HepG2 (cell line): ENCODE measurements at regions not wholly inside any gene's neighbourhood (a gene's known extent, or its start where the extent isn't known, plus 50 kb on each side); places are given as distances from the start of the nearest gene placed in this dataset.

Source experiments
- ATAC-seq: fragments of 200-7000 bp; cut with Tn5 transposase; 3 replicates; pipeline ENCODE4 v1.9.1; 2020; ENCODE audit warnings: mild to moderate bottlenecking, moderate library complexity
- BruUV-seq: library from RNA; stranded (reverse); fragments of 400-500 nt; replicated peaks from 2 replicates; lab custom pipeline; 2021; lab: Mats Ljungman, UMichigan
- CTCF ChIA-PET: fragments of 300-600 bp; formaldehyde crosslinking; extraction: SDS; loops from one replicate; lab custom pipeline; 2021; ENCODE audit warnings: low total read pairs, inconsistent platforms, low intra/inter-chr PET ratio; lab: Yijun Ruan, JAX
- POLR2A ChIA-PET: fragments of 350-600 bp; sonication (Branson Sonifier 250); formaldehyde crosslinking; loops from one replicate; lab custom pipeline; 2020; ENCODE audit warnings: antibody characterized with exemption, inconsistent platforms; lab: Yijun Ruan, JAX
- DNase-seq: peaks from one replicate; pipeline ENCODE4 v3.0.0-alpha.2; 2015; ENCODE audit warnings: low spot score
- FAIRE-seq: peaks from 3 replicates; lab custom pipeline; 2011; peaks lifted over from hg19 to GRCh38; lab: Jason Lieb, UNC
- H2AFZ ChIP-seq: one replicate; pipeline ENCODE4 v1.6.1; 2011; ENCODE audit warnings: low read length, inconsistent platforms
- H3K27ac ChIP-seq: fragments of 300-600 bp; 3 replicates; pipeline ENCODE4 v1.8.0; 2011; ENCODE audit warnings: mixed run types, mild to moderate bottlenecking, mixed read lengths, low read length, inconsistent platforms; ENCODE audit not compliant: insufficient read depth; ENCODE audit errors: extremely low read length
- H3K27me3 ChIP-seq, 2 experiments: fragments of 200-600 bp in 1 of 2; 2 replicates in 1 of 2; 3 replicates in 1 of 2; pipeline versions ENCODE4 v1.6.0 to v1.8.0; 2011; ENCODE audit warnings: low read length in 2 of 2, mild to moderate bottlenecking in 2 of 2, moderate library complexity in 2 of 2, inconsistent platforms in 1 of 2; ENCODE audit not compliant: insufficient read depth in 2 of 2, control insufficient read depth in 1 of 2
- H3K36me3 ChIP-seq, 2 experiments: fragments of 200-600 bp in 1 of 2; replicated peaks in 1 of 2; 2 replicates in 1 of 2; 3 replicates in 1 of 2; pipeline versions ENCODE4 v1.5.1 to v1.8.0; 2011; ENCODE audit warnings: low read length in 2 of 2, inconsistent platforms in 1 of 2; ENCODE audit not compliant: insufficient read depth in 2 of 2, control insufficient read depth in 1 of 2
- H3K4me1 ChIP-seq: 2 replicates; pipeline ENCODE4 v1.5.1; 2012; ENCODE audit warnings: low read length, inconsistent platforms; ENCODE audit not compliant: insufficient read depth
- H3K4me2 ChIP-seq: 2 replicates; pipeline ENCODE4 v1.6.0; 2011; ENCODE audit warnings: low read depth, low read length, inconsistent platforms
- H3K4me3 ChIP-seq, 3 experiments: fragments of 200-600 bp in 1 of 3; sonication (generic), shearing (Covaris generic) in 1 of 3; replicated peaks in 1 of 3; 2 replicates each; pipeline ENCODE4 v1.5.1; 2011 to 2016; ENCODE audit warnings: low read length in 3 of 3, inconsistent platforms in 2 of 3, low read depth in 2 of 3, mild to moderate bottlenecking in 2 of 3, control low read depth in 1 of 3, mixed read lengths in 1 of 3; ENCODE audit not compliant: insufficient read depth in 1 of 3
- H3K79me2 ChIP-seq: one replicate; pipeline ENCODE4 v1.6.1; 2011; ENCODE audit warnings: low read length, inconsistent platforms; ENCODE audit not compliant: insufficient read depth
- H3K9ac ChIP-seq: 2 replicates; pipeline ENCODE4 v1.6.0; 2011; ENCODE audit warnings: mild to moderate bottlenecking, low read depth, low read length, inconsistent platforms; ENCODE audit not compliant: insufficient read depth
- H3K9me3 ChIP-seq: 2 replicates; pipeline ENCODE4 v1.5.1; 2012; ENCODE audit warnings: mild to moderate bottlenecking, low read length
- H4K20me1 ChIP-seq: 2 replicates; pipeline ENCODE4 v1.6.0; 2011; ENCODE audit warnings: inconsistent platforms, mild to moderate bottlenecking, low read length, moderate library complexity; ENCODE audit not compliant: insufficient read depth
- CBX1 ChIP-seq: IDR thresholded peaks from one replicate; pipeline ENCODE4 v1.6.1; 2016; ENCODE audit warnings: antibody characterized with exemption, low read depth
- DPF2 ChIP-seq: sonication (generic); formaldehyde crosslinking; IDR thresholded peaks from 2 replicates; pipeline ENCODE4 v1.4.0; 2020; ENCODE audit warnings: mild to moderate bottlenecking, low read depth, missing genetic modification reagents, borderline replicate concordance
- ELF1 ChIP-seq: sonication (generic); formaldehyde crosslinking; IDR thresholded peaks from 2 replicates; pipeline ENCODE4 v1.4.0; 2020; ENCODE audit warnings: missing genetic modification reagents
- ELF3 ChIP-seq: IDR thresholded peaks from 2 replicates; pipeline ENCODE4 v1.6.1; 2016; ENCODE audit warnings: missing genetic modification reagents, missing compliant biosample characterization
- FIP1L1 ChIP-seq: fragments of 200-400 bp; formaldehyde crosslinking; IDR thresholded peaks from 2 replicates; pipeline ENCODE4 v1.6.1; 2018; ENCODE audit warnings: low read depth, mild to moderate bottlenecking, low read length, moderate library complexity, borderline replicate concordance; ENCODE audit not compliant: insufficient read depth
- FOXA3 ChIP-seq: IDR thresholded peaks from 2 replicates; pipeline ENCODE4 v1.6.1; 2016; ENCODE audit warnings: missing genetic modification reagents, missing compliant biosample characterization
- GFI1 ChIP-seq: sonication (generic); formaldehyde crosslinking; IDR thresholded peaks from 2 replicates; pipeline ENCODE4 v1.5.0; 2020; ENCODE audit warnings: missing genetic modification reagents, mild to moderate bottlenecking, borderline replicate concordance
- HDAC1 ChIP-seq: sonication (generic); formaldehyde crosslinking; IDR thresholded peaks from 2 replicates; pipeline ENCODE4 v1.5.1; 2020; ENCODE audit warnings: mild to moderate bottlenecking, missing genetic modification reagents
- HMG20B ChIP-seq: conservative IDR thresholded peaks from 2 replicates; pipeline ENCODE4 v1.6.1; 2016; ENCODE audit warnings: missing genetic modification reagents, missing compliant biosample characterization
- MBD4 ChIP-seq: IDR thresholded peaks from 2 replicates; pipeline ENCODE4 v1.6.1; 2012; ENCODE audit warnings: low read length, inconsistent platforms, borderline replicate concordance
- MED1 ChIP-seq: sonication (generic); formaldehyde crosslinking; IDR thresholded peaks from 2 replicates; pipeline ENCODE4 v1.4.0; 2020; ENCODE audit warnings: missing genetic modification reagents
- MED8 ChIP-seq: sonication (generic); formaldehyde crosslinking; IDR thresholded peaks from 2 replicates; pipeline ENCODE4 v1.8.1; 2023; ENCODE audit warnings: mild to moderate bottlenecking, missing genetic modification reagents; ENCODE audit not compliant: insufficient replicate concordance
- MXD4 ChIP-seq: IDR thresholded peaks from 2 replicates; pipeline ENCODE4 v1.6.1; 2016; ENCODE audit warnings: mild to moderate bottlenecking, missing biosample characterization, missing genetic modification reagents
- NCOR1 ChIP-seq: fragments of 200-600 bp; sonication (generic); IDR thresholded peaks from 2 replicates; pipeline ENCODE4 v1.7.0; 2017; ENCODE audit warnings: antibody characterized with exemption, low read length, borderline replicate concordance
- NFATC3 ChIP-seq: sonication (generic); formaldehyde crosslinking; IDR thresholded peaks from 2 replicates; pipeline ENCODE4 v1.5.1; 2020; ENCODE audit warnings: mild to moderate bottlenecking, missing genetic modification reagents
- NFYB ChIP-seq: sonication (generic); formaldehyde crosslinking; IDR thresholded peaks from 2 replicates; pipeline ENCODE4 v1.4.0; 2020; ENCODE audit warnings: missing genetic modification reagents
- NR2F6 ChIP-seq, 2 experiments: IDR thresholded peaks; 2 replicates each; pipeline ENCODE4 v1.6.1; 2016; ENCODE audit warnings: antibody characterized with exemption in 1 of 2, mild to moderate bottlenecking in 1 of 2
- RFXANK ChIP-seq: IDR thresholded peaks from 2 replicates; pipeline ENCODE4 v1.6.1; 2016
- SNAI1 ChIP-seq: sonication (generic); formaldehyde crosslinking; IDR thresholded peaks from 2 replicates; pipeline ENCODE4 v1.5.0; 2020; ENCODE audit warnings: mild to moderate bottlenecking, missing genetic modification reagents, borderline replicate concordance
- THRA ChIP-seq: sonication (generic); formaldehyde crosslinking; IDR thresholded peaks from 2 replicates; pipeline ENCODE4 v1.4.0; 2020; ENCODE audit warnings: missing genetic modification reagents, borderline replicate concordance
- TRIM22 ChIP-seq: fragments of 450-650 bp; IDR thresholded peaks from 2 replicates; pipeline ENCODE4 v1.6.1; 2017
- ZBTB20 ChIP-seq: sonication (generic); formaldehyde crosslinking; IDR thresholded peaks from 2 replicates; pipeline ENCODE4 v1.8.1; 2023; ENCODE audit warnings: missing genetic modification reagents, low read depth, mild to moderate bottlenecking, borderline replicate concordance
- ZNF10 ChIP-seq: sonication (generic); formaldehyde crosslinking; IDR thresholded peaks from 2 replicates; pipeline ENCODE4 v1.4.0; 2020; ENCODE audit warnings: mild to moderate bottlenecking, low read depth, missing genetic modification reagents, borderline replicate concordance
- WGBS: methylation state at CpG from one replicate; pipeline ENCODE4 v1.1.6; 2017; ENCODE audit warnings: low lambda C conversion rate; 5-methylcytosine and 5-hydroxymethylcytosine counted together
- in situ Hi-C: cut with HindIII; loops from 2 replicates; pipeline ENCODE4 v1.10.0; 2017; ENCODE audit warnings: low pct_unique_long_range_greater_than_20kb; ENCODE audit not compliant: extremely low pct_ligation_motif_present
- intact Hi-C: fragments of 100-400 bp; cut with micrococcal nuclease; formaldehyde crosslinking; loops from one replicate; pipeline ENCODE4 v1.10.0; 2022; ENCODE audit not compliant: unreplicated experiment
- TF ChIP-seq, protein P1 (sequence below): IDR thresholded peaks from 2 replicates; pipeline ENCODE4 v1.6.1; 2016; ENCODE audit warnings: mild to moderate bottlenecking, missing biosample characterization, missing genetic modification reagents

DNA sequence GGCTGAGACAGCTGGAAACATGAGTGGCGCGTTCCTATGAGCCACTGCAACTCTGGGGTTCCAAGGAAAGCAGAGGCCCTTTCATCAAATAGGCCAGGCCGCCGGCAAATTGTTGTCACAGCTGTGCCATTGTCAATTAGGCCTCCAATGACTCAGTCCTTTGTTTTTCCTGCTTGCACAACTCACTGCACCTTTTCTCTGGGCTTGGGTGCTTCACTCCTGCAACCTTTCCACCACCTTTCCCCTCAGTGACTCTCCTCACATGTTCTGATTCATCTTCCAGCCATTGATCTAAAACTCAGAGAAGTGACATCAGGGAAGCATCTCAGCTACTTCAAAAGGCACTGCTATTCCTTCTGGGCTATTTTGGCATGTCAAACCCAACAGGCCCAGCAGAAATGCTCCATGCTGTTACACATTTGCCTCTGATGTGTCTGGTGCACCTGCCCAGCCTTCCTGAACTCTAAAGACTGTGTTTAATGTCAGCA lies 653.7 kb downstream of the NR2F1-AS1 start:
- intact Hi-C loops (loop anchor here (1.0 to 5.0 kb wide), 3 partner anchors 17 to 655 kb away; partner anchors contain the start of genes NR2F1 and NR2F1-AS1), in situ Hi-C loops (no loop called here)
- H3K4me2 ChIP-seq: peak overlapping the region; percentile 47
- peak overlapping the region; percentile 76 for H3K27ac ChIP-seq
- WGBS: 0% methylated on average over 4 of the region's 4 CpGs
- H2AFZ ChIP-seq: no peak overlapping the region
- H3K4me1 ChIP-seq: peaks cover 79% of the 10 kb centered on the region
- H3K27me3 ChIP-seq: no peaks in the 10 kb centered on the region
- H4K20me1 ChIP-seq: no peaks in the 10 kb centered on the region
- H3K9ac ChIP-seq: peak overlapping the region; percentile 33; the same call in 1 of the 2 replicates
- ATAC-seq: peak; percentile 94
- no peaks in the 10 kb centered on the region for H3K79me2 ChIP-seq
- no peak overlapping the region for H3K4me3 ChIP-seq
- ChIA-PET CTCF (no interaction called here), POLR2A (interaction anchor here (0.9 to 2.3 kb wide), 7 partner anchors 16 to 52 kb away, joined by 3 to 20 read pairs (median 4); no protein-coding TSS in a partner anchor)
- peak; percentile 96 for DNase-seq
- peak; percentile 40 for FAIRE-seq
- no peaks in the 10 kb centered on the region for H3K9me3 ChIP-seq
- no TSS peak for BruUV-seq
- H3K36me3 ChIP-seq: no peaks in the 10 kb centered on the region
- TF ChIP-seq MED8 (CRISPR knock-in tag) (peak; percentile 73), RFXANK (CRISPR knock-in tag) (0 out of 2 replicates have a peak, but pooled peaks have one; percentile 32), FIP1L1 (no peak), ELF3 (CRISPR knock-in tag) (peak; percentile 88), NR2F6 (IDR thresholded peaks at IDR 0.05) (peak; percentile 71), NR2F6 (CRISPR knock-in tag; IDR thresholded peaks at IDR 0.05) (peak; percentile 88), ZNF10 (CRISPR knock-in tag) (no peak), SNAI1 (CRISPR knock-in tag) (no peak; the same call in 1 of the 2 replicates), MED1 (CRISPR knock-in tag) (peak; percentile 97), MXD4 (CRISPR knock-in tag) (0 out of 2 replicates have a peak, but pooled peaks have one; percentile 57), NFATC3 (no peak), HMG20B (CRISPR knock-in tag) (peak; percentile 84), MBD4 (peak; percentile 86; the same call in 1 of the 2 replicates), NFYB (CRISPR knock-in tag) (no peak; the same call in 1 of the 2 replicates), CBX1 (peak; percentile 81), THRA (CRISPR knock-in tag) (peak; percentile 47; the same call in 1 of the 2 replicates), ELF1 (peak; percentile 51), HDAC1 (CRISPR knock-in tag) (peak; percentile 78), GFI1 (CRISPR knock-in tag) (peak; percentile 62; the same call in 1 of the 2 replicates), TRIM22 (no peak), NCOR1 (peak; percentile 66; the same call in 1 of the 2 replicates), DPF2 (peak; percentile 80; the same call in 1 of the 2 replicates), FOXA3 (CRISPR knock-in tag) (peak; percentile 98), ZBTB20 (CRISPR knock-in tag) (peak; percentile 83; the same call in 1 of the 2 replicates)
- TF ChIP-seq, protein P1, sequence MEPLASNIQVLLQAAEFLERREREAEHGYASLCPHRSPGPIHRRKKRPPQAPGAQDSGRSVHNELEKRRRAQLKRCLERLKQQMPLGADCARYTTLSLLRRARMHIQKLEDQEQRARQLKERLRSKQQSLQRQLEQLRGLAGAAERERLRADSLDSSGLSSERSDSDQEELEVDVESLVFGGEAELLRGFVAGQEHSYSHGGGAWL (CRISPR knock-in tag): 0 out of 2 replicates have a peak, but pooled peaks have one; percentile 28
